Thyroid gland (tissue), 4 donors: ENCODE measurements at regions not wholly inside any gene's neighbourhood (a gene's known extent, or its start where the extent isn't known, plus 50 kb on each side); places are given as distances from the start of the nearest gene placed in this dataset.

Experiments used
- POLR2A ChIP-seq, 2 donors: fragments of 450-650 bp; IDR thresholded peaks; one replicate each; pipeline ENCODE4 v1.6.1; 2017; ENCODE audit warnings: antibody characterized with exemption in 2 of 2, mild to moderate bottlenecking in 2 of 2, moderate library complexity in 1 of 2
- TF ChIP-seq, protein P1 (sequence below), 6 experiments: fragments of 200-600 bp in 3 of 6; fragments of 450-650 bp in 3 of 6; sonication (generic) in 3 of 6; IDR thresholded peaks; one replicate each; pipeline ENCODE4 v1.5.1; 2016 to 2019; ENCODE audit warnings: antibody characterized with exemption in 6 of 6, mild to moderate bottlenecking in 2 of 6, inconsistent platforms in 1 of 6, moderate library complexity in 1 of 6

DNA sequence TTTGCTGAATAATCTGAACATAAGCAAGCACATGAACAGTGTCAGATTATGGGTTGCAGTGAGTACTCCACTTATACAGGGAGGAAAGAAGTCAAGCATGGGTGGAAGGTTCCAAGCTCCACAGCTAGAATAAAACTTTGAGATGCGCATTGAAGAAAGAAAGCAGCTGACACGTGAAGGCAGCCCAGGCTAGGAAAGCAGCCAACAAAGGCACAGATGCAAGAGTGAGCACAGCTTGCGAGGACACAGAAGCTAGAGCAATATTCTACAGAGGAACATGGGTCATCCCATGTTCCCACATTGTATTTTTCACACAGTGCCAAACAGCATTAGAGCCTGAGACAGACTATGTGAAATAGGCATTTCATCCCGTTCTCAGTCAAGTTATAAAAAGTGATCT, 194.6 kb upstream of the TBX20 start:
- TF ChIP-seq, protein P1, sequence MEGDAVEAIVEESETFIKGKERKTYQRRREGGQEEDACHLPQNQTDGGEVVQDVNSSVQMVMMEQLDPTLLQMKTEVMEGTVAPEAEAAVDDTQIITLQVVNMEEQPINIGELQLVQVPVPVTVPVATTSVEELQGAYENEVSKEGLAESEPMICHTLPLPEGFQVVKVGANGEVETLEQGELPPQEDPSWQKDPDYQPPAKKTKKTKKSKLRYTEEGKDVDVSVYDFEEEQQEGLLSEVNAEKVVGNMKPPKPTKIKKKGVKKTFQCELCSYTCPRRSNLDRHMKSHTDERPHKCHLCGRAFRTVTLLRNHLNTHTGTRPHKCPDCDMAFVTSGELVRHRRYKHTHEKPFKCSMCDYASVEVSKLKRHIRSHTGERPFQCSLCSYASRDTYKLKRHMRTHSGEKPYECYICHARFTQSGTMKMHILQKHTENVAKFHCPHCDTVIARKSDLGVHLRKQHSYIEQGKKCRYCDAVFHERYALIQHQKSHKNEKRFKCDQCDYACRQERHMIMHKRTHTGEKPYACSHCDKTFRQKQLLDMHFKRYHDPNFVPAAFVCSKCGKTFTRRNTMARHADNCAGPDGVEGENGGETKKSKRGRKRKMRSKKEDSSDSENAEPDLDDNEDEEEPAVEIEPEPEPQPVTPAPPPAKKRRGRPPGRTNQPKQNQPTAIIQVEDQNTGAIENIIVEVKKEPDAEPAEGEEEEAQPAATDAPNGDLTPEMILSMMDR (IDR thresholded peaks at IDR 0.05): no peak
- TF ChIP-seq POLR2A (IDR thresholded peaks at IDR 0.05): no peak
